ENCODE measurements at regions not wholly inside any gene's neighbourhood (a gene's known extent, or its start where the extent isn't known, plus 50 kb on each side); places are given as distances from the start of the nearest gene placed in this dataset.

- H3K27me3 ChIP-seq (ENCODE audit: control insufficient read depth, insufficient read depth, low read length) = peaks cover 12% of the 10 kb centered on the region
- DNase-seq (ENCODE audit: low read depth, low spot score) = no peak
- no peak overlapping the region for H3K27ac ChIP-seq (ENCODE audit: low read depth, low read length)
- H3K4me3 ChIP-seq (ENCODE audit: low read depth, low read length) = no peak overlapping the region
- ChIA-PET POLR2A (no interaction called here), CTCF (interaction anchor here (0.6 kb wide), 1 partner anchor 416 kb away, joined by 3 read pairs; the partner anchor contains the start of gene PTP4A2)
- no peak for TF ChIP-seq CTCF (IDR thresholded peaks at IDR 0.05; ENCODE audit: low read depth, low read length)
- H3K9me3 ChIP-seq (ENCODE audit: control insufficient read depth, insufficient read depth, low read length) = no peaks in the 10 kb centered on the region
These were observed 54.4 kb upstream of the TINAGL1 start for GRCh38 chr1:31521761-31522555.

GRCh38 chr1:31522556-31522845, 53.8 kb upstream of the TINAGL1 start:
- Histone ChIP-seq H3K27me3 (ENCODE audit: control insufficient read depth, insufficient read depth, low read length) (peaks cover 7% of the 10 kb centered on the region), H3K4me3 (ENCODE audit: low read depth, low read length) (no peak overlapping the region), H3K9me3 (ENCODE audit: control insufficient read depth, insufficient read depth, low read length) (no peaks in the 10 kb centered on the region), H3K27ac (ENCODE audit: low read depth, low read length) (no peak overlapping the region)
- ChIA-PET POLR2A (no interaction called here), CTCF (interaction anchor here (2.2 kb wide), 1 partner anchor 27 kb away, joined by 7 read pairs; no protein-coding TSS in a partner anchor)
- no peak for DNase-seq (ENCODE audit: low read depth, low spot score)
- TF ChIP-seq CTCF (IDR thresholded peaks at IDR 0.05; ENCODE audit: low read depth, low read length) = no peak

GRCh38 chr1:31523012-31523411, 53.3 kb upstream of the TINAGL1 start:
- peaks cover 7% of the 10 kb centered on the region for H3K27me3 ChIP-seq (ENCODE audit: control insufficient read depth, insufficient read depth, low read length)
- H3K4me3 ChIP-seq (ENCODE audit: low read depth, low read length) = no peak overlapping the region
- POLR2A ChIA-PET = no interaction called here
- H3K27ac ChIP-seq (ENCODE audit: low read depth, low read length) = no peak overlapping the region
- TF ChIP-seq CTCF (IDR thresholded peaks at IDR 0.05; ENCODE audit: low read depth, low read length) = no peak
- CTCF ChIA-PET = interaction anchor here (2.2 kb wide), 1 partner anchor 26 kb away, joined by 7 read pairs; no protein-coding TSS in a partner anchor
- no peaks in the 10 kb centered on the region for H3K9me3 ChIP-seq (ENCODE audit: control insufficient read depth, insufficient read depth, low read length)
- DNase-seq (ENCODE audit: low read depth, low spot score) = no peak

GRCh38 chr1:31523769-31524168, 52.5 kb upstream of the TINAGL1 start:
- H3K27me3 ChIP-seq (ENCODE audit: control insufficient read depth, insufficient read depth, low read length) = peaks cover 7% of the 10 kb centered on the region
- no peak for TF ChIP-seq CTCF (IDR thresholded peaks at IDR 0.05; ENCODE audit: low read depth, low read length)
- no peak for DNase-seq (ENCODE audit: low read depth, low spot score)
- H3K9me3 ChIP-seq (ENCODE audit: control insufficient read depth, insufficient read depth, low read length) = no peaks in the 10 kb centered on the region
- H3K4me3 ChIP-seq (ENCODE audit: low read depth, low read length) = no peak overlapping the region
- CTCF ChIA-PET = interaction anchor here (2.2 kb wide), 1 partner anchor 25 kb away, joined by 7 read pairs; no protein-coding TSS in a partner anchor
- no peak overlapping the region for H3K27ac ChIP-seq (ENCODE audit: low read depth, low read length)
- POLR2A ChIA-PET = no interaction called here

GRCh38 chr1:31524186-31524901, 52.0 kb upstream of the TINAGL1 start:
- TF ChIP-seq CTCF (IDR thresholded peaks at IDR 0.05; ENCODE audit: low read depth, low read length) = no peak
- ChIA-PET CTCF (interaction anchor here (2.2 kb wide), 1 partner anchor 25 kb away, joined by 7 read pairs; no protein-coding TSS in a partner anchor), POLR2A (no interaction called here)
- DNase-seq (ENCODE audit: low read depth, low spot score) = no peak
- no peak overlapping the region for H3K4me3 ChIP-seq (ENCODE audit: low read depth, low read length)
- H3K27me3 ChIP-seq (ENCODE audit: control insufficient read depth, insufficient read depth, low read length) = peaks cover 7% of the 10 kb centered on the region
- no peak overlapping the region for H3K27ac ChIP-seq (ENCODE audit: low read depth, low read length)
- H3K9me3 ChIP-seq (ENCODE audit: control insufficient read depth, insufficient read depth, low read length) = no peaks in the 10 kb centered on the region

Data from AG04450 (cell line).